K562 (cell line): ENCODE measurements at regions not wholly inside any gene's neighbourhood (a gene's known extent, or its start where the extent isn't known, plus 50 kb on each side); places are given as distances from the start of the nearest gene placed in this dataset.

Experiments
- ATAC-seq: fragments of 200-7000 bp; cut with Tn5 transposase; 3 replicates; pipeline ENCODE4 v1.9.1; 2020; ENCODE audit warnings: moderate library complexity
- BruUV-seq: library from RNA; stranded (reverse); fragments of 400-500 nt; replicated peaks from 2 replicates; lab custom pipeline; 2021; lab: Mats Ljungman, UMichigan
- CTCF ChIA-PET: fragments of 300-600 bp; formaldehyde crosslinking; extraction: SDS; loops from one replicate; lab custom pipeline; 2021; ENCODE audit warnings: low intra/inter-chr PET ratio; lab: Yijun Ruan, JAX
- POLR2A ChIA-PET: fragments of 300-600, 350-650 bp; sonication (Branson Sonifier 250); formaldehyde crosslinking; extraction: SDS; loops from one replicate; lab custom pipeline; 2021; ENCODE audit warnings: antibody characterized with exemption, inconsistent platforms; lab: Yijun Ruan, JAX
- DNase-seq, 4 experiments: peaks; one replicate each; pipeline versions ENCODE4 v3.0.0 to v3.0.0-alpha.2; 2011 to 2018; ENCODE audit warnings: low spot score in 3 of 4, mixed read lengths in 3 of 4; ENCODE audit errors: extremely low read depth in 1 of 4
- FAIRE-seq: peaks from 2 replicates; lab custom pipeline; 2011; peaks lifted over from hg19 to GRCh38; lab: Jason Lieb, UNC
- H2AFZ ChIP-seq: 2 replicates; pipeline ENCODE4 v1.6.0; 2011; ENCODE audit warnings: low read depth, low read length, control low read depth, inconsistent platforms
- H3K27ac ChIP-seq: fragments of 200-600 bp; 3 replicates; pipeline ENCODE4 v1.8.0; 2011; ENCODE audit warnings: low read depth, mild to moderate bottlenecking, control low read depth, inconsistent platforms, low read length, moderate library complexity, mixed read lengths; ENCODE audit errors: extremely low read depth
- H3K27me3 ChIP-seq, 2 experiments: fragments of 300-600 bp in 1 of 2; 2 replicates in 1 of 2; 3 replicates in 1 of 2; pipeline versions ENCODE4 v1.6.0 to v1.8.0; 2011; ENCODE audit warnings: inconsistent platforms in 2 of 2, low read length in 2 of 2, mild to moderate bottlenecking in 1 of 2, mixed read lengths in 1 of 2, moderate library complexity in 1 of 2; ENCODE audit not compliant: control insufficient read depth in 2 of 2, insufficient read depth in 2 of 2
- H3K36me3 ChIP-seq: fragments of 300-600 bp; 3 replicates; pipeline ENCODE4 v1.8.0; 2011; ENCODE audit warnings: mild to moderate bottlenecking, low read length, inconsistent platforms; ENCODE audit not compliant: control insufficient read depth, insufficient read depth
- H3K4me1 ChIP-seq, 2 experiments: fragments of 200-600 bp in 1 of 2; replicated peaks in 1 of 2; 2 replicates in 1 of 2; 3 replicates in 1 of 2; pipeline versions ENCODE4 v1.5.1 to v1.8.0; 2011; ENCODE audit warnings: inconsistent platforms in 2 of 2, low read length in 2 of 2, mild to moderate bottlenecking in 1 of 2, mixed read lengths in 1 of 2, moderate library complexity in 1 of 2; ENCODE audit not compliant: control insufficient read depth in 2 of 2, insufficient read depth in 2 of 2
- H3K4me2 ChIP-seq: 2 replicates; pipeline ENCODE4 v1.6.1; 2011; ENCODE audit warnings: low read length, control low read depth, inconsistent platforms, mixed read lengths; ENCODE audit not compliant: insufficient read depth
- H3K4me3 ChIP-seq: fragments of 200-600 bp; sonication (generic), shearing (Covaris generic); 2 replicates; pipeline ENCODE4 v1.5.1; 2016; ENCODE audit warnings: control low read depth, inconsistent platforms
- H3K79me2 ChIP-seq: fragments of 200-600 bp; 3 replicates; pipeline ENCODE4 v1.8.0; 2011; ENCODE audit warnings: low read length, inconsistent platforms; ENCODE audit not compliant: control insufficient read depth, insufficient read depth
- H3K9ac ChIP-seq, 2 experiments: 2 replicates each; pipeline versions ENCODE4 v1.6.0 to v1.6.1; 2011; ENCODE audit warnings: low read depth in 2 of 2, low read length in 2 of 2, control low read depth in 1 of 2, inconsistent platforms in 1 of 2, mild to moderate bottlenecking in 1 of 2, mixed read lengths in 1 of 2; ENCODE audit not compliant: insufficient read depth in 1 of 2
- H3K9me1 ChIP-seq: one replicate; pipeline ENCODE4 v1.6.0; 2011; ENCODE audit warnings: inconsistent platforms, mild to moderate bottlenecking, low read length, moderate library complexity; ENCODE audit not compliant: control insufficient read depth, insufficient read depth
- H3K9me3 ChIP-seq: replicated peaks from 2 replicates; pipeline ENCODE4 v1.5.1; 2011; ENCODE audit warnings: low read depth, low read length, inconsistent platforms; ENCODE audit not compliant: control insufficient read depth, insufficient read depth
- H4K20me1 ChIP-seq: replicated peaks from 2 replicates; pipeline ENCODE4 v1.6.1; 2011; ENCODE audit warnings: low read length, inconsistent platforms, mixed read lengths; ENCODE audit not compliant: control insufficient read depth, insufficient read depth
- BCL6 ChIP-seq: fragments of 250-450 bp; sonication (Bioruptor Pico); IDR thresholded peaks from 2 replicates; pipeline ENCODE4 v1.4.0; 2020
- BDP1 ChIP-seq: IDR thresholded peaks from 3 replicates; pipeline ENCODE4 v1.6.1; 2011; ENCODE audit not compliant: insufficient read length, insufficient read depth
- ESRRB ChIP-seq: fragments of 250-450 bp; sonication (Bioruptor Pico); IDR thresholded peaks from 2 replicates; pipeline ENCODE4 v1.5.0; 2020; ENCODE audit warnings: mild to moderate bottlenecking, moderate library complexity, borderline replicate concordance
- KLF16 ChIP-seq: IDR thresholded peaks from 2 replicates; pipeline ENCODE4 v1.6.1; 2016; ENCODE audit warnings: antibody characterized with exemption
- REST ChIP-seq, 2 experiments: fragments of 450-650 bp; formaldehyde crosslinking in 1 of 2; IDR thresholded peaks; 2 replicates each; pipeline versions ENCODE4 v1.4.0 to v1.6.1; 2014 to 2020; ENCODE audit warnings: mild to moderate bottlenecking in 2 of 2, borderline replicate concordance in 1 of 2, low read depth in 1 of 2
- WGBS: fragments of 100-300 bp; shearing (Covaris generic); methylation state at CpG from one replicate; pipeline ENCODE4 v1.1.6; 2016; ENCODE audit warnings: low coverage, mixed read lengths; ENCODE audit not compliant: insufficient coverage; ENCODE audit errors: missing lambda C conversion rate; 5-methylcytosine and 5-hydroxymethylcytosine counted together
- in situ Hi-C: fragments of 300-500 bp; cut with MboI; formaldehyde crosslinking; loops from 4 replicates; pipeline ENCODE4 v1.15.0; 2018; ENCODE audit warnings: inconsistent platforms, mixed read lengths
- intact Hi-C: fragments of 100-400 bp; cut with micrococcal nuclease; formaldehyde crosslinking; loops from 2 replicates; pipeline ENCODE4 v1.14.2; 2022

- Histone ChIP-seq H3K4me1 (no peaks in the 10 kb centered on the region), H3K79me2 (no peaks in the 10 kb centered on the region), H3K4me2 (no peak overlapping the region), H3K27ac (no peak overlapping the region), H2AFZ (no peak overlapping the region), H3K9me3 (no peaks in the 10 kb centered on the region), H3K27me3 (no peaks in the 10 kb centered on the region), H3K36me3 (no peaks in the 10 kb centered on the region), H3K9ac (no peak overlapping the region), H3K4me3 (no peak overlapping the region), H3K9me1 (no peaks in the 10 kb centered on the region), H4K20me1 (no peaks in the 10 kb centered on the region)
- ATAC-seq (no peak), DNase-seq (no peak), FAIRE-seq (no peak)
- ChIA-PET POLR2A (no interaction called here), CTCF (no interaction called here)
- WGBS = 5% methylated on average over 2 of the region's 2 CpGs
- in situ Hi-C loops = no loop called here
- no peak for TF ChIP-seq BCL6 (CRISPR knock-in tag)
- TF ChIP-seq ESRRB (CRISPR knock-in tag) = no peak
- no peak for TF ChIP-seq REST (IDR thresholded peaks at IDR 0.05; ENCODE audit: borderline replicate concordance)
- no peak for TF ChIP-seq REST (CRISPR knock-in tag; IDR thresholded peaks at IDR 0.05; ENCODE audit: low read depth)
- TF ChIP-seq BDP1 = no peak
- TF ChIP-seq KLF16 = no peak
- BruUV-seq = no TSS peak
- intact Hi-C loops = no loop called here
These were observed 739.4 kb upstream of the ADGRL4 start for GRCh38 chr1:79745929-79746328.
